HG03521 (cell line): ENCODE measurements at regions not wholly inside any gene's neighbourhood (a gene's known extent, or its start where the extent isn't known, plus 50 kb on each side); places are given as distances from the start of the nearest gene placed in this dataset.

ENCODE experiments used
- ATAC-seq: cut with Tn5 transposase; IDR thresholded peaks from one replicate; pipeline ENCODE4 v1.9.1; 2021; ENCODE audit warnings: mild to moderate bottlenecking, moderate library complexity; ENCODE audit not compliant: unreplicated experiment

DNA sequence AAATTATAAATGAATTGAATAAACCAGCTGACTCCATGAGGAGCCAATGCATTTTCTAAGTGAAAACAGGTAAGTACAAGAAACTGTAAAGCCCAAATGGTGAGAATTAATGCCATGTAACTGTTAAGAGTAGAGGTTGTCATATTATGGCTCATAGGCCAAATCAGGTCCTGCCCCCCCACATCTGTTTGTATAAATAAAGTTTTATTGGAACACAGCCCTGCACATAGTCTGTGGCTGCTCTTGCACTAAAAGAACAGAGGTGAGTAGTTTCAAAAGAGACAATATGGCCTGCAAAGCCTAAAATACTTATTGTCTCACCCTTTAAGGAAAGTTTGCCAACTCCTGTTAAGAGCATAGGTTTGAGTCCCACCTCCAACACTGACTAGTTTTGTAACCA, 140.5 kb upstream of the SRRM4 start:
- ATAC-seq = no peak

DNA sequence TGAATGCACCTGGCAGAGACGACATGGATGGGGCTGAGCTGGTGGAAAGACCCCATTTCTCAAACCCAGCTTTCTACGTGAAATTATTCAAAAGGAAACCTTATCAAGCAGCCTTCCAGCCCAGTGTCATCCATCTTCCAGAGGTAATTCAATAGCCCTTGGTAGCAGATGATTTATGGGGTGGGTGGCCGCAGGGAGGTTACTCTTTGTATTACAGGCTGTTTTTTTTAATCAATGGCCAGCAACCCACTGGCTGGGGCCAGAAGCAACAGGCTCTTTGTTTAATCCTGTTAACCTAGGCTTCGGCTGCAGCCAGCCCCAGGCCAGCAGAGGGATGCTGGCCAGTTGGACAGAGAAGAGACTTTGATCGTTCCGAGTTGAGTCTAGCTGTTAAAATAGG, 139.8 kb upstream of the SRRM4 start:
- no peak for ATAC-seq

GRCh38 chr12:118842866-118843265, 138.5 kb upstream of the SRRM4 start:
- ATAC-seq = no peak

GRCh38 chr12:118846416-118846815, 134.9 kb upstream of the SRRM4 start:
- no peak for ATAC-seq

DNA sequence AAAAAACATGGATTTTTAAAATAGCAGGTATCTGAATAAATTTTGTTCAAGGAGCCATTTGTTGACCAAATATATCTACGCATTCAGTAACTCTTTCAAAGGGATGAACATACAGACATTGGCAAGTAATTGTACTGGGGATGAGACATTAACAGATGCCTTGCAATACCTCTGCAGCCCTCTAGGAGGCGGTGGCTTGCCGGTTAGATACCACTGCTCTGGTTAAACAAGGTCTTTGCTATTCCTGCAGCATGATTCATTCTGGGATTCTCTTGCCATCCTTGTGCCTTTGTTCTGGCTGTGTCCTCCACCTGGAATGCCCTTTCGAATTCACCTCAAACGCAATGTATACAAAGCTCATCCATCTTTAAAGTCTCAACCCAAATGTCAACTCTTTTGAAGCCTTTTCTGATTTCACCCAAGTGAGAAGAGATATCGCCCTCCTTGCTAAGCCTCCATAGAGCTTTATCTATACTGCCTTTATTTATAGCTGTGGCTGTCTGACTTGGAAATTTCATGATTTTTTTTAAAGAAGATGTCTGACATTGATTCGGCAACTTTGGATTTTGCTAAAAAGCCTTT, 131.0 kb upstream of the SRRM4 start:
- no peak for ATAC-seq

DNA sequence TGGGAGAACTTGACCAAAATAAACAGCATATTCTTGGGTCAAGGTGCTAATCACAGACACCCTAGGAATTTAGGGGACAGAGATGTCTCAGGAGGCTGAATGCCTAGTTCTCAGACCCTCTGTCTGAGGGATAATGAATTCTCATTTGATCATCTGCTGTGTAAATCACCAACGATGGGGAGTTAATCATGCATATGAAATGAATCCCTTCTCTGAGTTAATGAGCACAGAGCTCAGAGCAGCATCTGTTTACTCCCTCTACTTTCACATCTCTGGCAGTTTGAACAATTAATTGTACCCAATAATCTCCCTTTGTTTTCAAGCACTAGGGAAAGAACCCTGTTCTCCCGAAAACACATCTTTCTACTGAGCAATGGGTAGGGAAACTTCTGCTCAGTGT, 129.4 kb upstream of the SRRM4 start:
- no peak for ATAC-seq

DNA sequence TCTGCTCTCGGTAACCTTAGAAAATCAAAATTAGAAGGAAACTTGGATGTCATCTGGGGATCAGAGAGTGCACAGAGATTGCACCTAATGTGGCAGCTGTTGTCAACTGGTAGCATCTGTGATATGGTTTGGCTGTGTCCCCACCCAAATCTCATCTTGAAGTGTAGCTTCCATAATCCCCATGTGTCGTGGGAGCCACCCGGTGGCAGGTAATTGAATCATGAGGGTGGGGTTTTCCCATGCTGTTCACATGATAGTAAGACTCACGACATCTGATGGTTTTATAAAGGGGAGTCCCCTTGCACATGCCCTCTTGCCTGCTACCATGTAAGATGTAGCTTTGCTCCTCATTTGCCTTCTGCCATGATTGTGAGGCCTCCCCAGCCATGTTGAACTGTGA, 127.7 kb upstream of the SRRM4 start:
- ATAC-seq = no peak

- no peak for ATAC-seq
Observed at GRCh38 chr12:118855858-118856257, 125.5 kb upstream of the SRRM4 start.

DNA sequence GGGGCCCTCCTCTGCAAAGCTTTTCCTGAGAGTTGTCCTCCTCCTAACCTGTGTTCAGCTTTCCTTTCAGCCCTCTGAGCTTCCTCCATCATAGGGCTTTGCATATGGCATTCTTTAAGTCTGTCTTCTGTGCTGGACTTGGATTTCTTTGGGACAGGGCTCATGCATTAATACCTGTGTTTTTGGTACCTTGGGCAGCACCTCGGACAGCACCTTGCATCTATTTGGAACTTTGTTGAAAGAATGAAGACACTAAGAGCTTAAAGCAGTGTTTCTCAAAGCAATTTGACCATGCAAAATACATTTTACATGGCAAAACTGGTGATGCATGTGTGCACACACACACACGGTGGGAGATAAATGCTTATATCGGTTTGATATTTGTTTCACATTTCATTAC, 115.0 kb upstream of the SRRM4 start:
- no peak for ATAC-seq

DNA sequence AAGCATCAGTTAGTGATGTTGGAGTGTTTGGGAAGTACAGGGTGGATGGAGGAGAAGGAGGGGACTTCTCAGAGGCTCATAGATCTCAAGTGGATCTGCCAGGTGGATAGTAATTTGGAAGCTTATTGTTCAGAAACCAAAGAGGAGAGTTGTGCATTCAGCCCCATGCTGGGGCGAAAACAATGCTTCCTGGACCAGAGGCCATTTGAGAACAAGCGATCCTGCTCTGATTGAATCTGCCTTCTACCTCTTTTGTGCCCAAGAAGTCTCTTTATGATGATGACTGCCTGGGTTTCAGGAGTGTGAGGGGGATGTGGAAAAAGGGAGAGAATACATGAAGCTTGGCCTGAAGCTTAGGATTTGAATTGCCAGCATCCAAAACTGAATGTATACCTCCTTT, 110.8 kb upstream of the SRRM4 start:
- no peak for ATAC-seq

- no peak for ATAC-seq
Observed at GRCh38 chr12:118874698-118875548, 106.4 kb upstream of the SRRM4 start.

DNA sequence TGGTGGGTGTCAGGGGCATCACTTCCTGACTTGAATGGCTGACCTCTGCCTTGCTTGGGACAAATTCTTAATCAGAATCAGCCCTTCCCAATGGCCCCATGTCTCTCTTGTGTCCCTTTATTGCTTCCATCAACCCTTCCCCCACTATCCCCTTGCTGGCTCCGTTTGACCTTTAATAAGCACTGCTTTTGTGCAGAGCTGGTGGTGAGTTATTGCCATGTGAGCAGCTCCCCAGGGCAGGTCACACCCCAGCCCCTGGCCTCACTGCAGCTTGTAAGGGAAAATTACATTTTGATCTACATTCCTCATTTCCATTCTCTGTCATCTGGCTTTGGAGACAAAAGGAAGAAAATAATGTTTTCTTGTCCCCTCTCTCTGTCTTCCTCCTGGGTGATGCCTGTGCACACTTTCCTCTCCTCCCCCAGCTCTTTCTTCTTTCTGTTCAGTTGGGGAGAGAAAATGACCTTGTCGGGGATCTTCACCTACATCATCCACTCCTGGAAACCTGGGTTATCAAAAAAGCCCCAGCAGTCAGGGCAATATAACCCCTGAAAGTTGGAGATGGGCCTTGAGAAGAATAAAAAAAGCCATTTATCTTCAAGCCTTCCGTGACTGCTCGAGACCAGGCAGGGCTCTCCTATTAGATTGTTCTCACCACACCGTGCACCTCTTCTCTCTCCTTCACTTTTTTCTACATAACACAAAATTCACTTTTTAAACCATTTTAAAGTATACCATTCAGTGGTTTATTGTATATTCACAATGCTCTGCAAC, 100.4 kb upstream of the SRRM4 start:
- no peak for ATAC-seq

GRCh38 chr12:118884226-118884625, 97.1 kb upstream of the SRRM4 start:
- ATAC-seq = no peak

DNA sequence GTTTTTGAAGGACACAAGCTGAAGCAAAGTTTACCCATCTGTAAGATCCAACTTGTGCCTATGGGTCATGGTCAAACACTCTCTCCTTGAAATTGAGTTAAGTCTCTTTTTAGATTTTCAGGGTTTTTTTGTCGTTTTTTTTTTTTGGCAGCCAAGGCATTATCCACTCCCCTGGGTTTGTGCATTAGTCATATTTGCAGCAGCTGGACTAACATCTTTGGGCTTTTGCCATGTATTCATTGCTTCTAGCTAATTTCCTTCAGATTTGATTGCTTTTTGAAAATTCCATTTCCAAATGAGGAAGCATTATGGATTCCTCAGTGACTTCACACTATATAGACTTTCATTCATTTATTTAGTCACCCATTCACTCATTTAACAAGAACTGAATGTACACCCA, 80.3 kb upstream of the SRRM4 start:
- ATAC-seq = no peak

DNA sequence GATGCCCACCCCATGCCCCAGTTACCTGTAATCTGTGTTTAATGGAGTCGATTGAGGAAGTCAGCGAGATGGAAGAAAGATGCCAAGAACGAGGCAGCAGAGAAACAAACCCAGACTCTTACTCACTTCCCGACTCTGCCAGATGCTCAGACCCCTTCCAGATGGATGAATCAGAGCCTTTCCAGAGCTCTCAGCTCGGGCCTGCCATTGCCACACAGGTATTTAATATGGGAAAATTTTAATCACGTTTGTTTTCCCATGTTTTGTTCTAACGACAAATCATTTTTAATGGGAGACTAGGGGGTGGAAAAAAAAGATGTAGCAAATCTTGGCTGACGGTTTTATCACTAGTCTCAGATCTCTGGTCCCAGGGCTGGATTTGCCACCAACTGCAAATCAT, 72.5 kb upstream of the SRRM4 start:
- no peak for ATAC-seq

- no peak for ATAC-seq
Observed at GRCh38 chr12:118912697-118913270, 68.6 kb upstream of the SRRM4 start.

- no peak for ATAC-seq
Observed at GRCh38 chr12:118921761-118922160, 59.6 kb upstream of the SRRM4 start.

DNA sequence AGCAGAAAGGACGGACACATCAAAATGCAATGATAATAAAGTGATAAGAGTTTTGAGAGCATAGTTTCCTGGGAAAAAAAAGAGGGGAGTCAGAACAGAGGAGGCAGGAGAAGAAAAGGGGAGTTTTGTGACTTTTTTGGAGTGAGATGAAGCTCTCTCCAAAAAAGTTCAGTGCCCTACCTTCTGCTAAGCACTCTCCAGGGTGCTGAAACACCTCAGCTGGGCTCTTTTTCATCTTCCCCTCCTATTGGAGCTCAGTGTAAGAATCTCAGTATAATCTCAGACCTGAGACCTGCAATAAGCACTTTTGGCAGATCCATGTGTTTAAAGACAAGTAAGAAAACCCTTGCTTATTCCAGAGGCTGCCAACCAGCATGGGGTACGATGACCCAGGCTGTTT, 58.9 kb upstream of the SRRM4 start:
- no peak for ATAC-seq

DNA sequence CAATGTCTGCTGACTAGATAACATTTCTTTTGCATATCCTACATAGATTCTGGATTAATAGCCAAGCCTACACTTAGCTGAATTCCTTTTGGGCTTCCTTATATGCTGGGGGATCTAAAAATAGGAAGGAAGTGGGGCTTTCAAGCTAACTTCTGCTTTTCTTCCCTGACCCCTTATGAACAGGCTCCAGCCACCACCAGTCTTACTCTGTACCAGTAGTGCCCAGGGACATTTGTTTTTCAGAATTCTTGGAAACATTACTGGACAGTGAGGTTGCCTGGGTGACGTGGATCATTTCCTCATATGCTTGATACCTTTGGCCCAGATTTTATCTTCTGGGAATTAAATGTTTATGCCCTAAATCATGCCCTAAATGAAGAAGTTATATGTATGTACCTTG, 55.9 kb upstream of the SRRM4 start:
- ATAC-seq = no peak

DNA sequence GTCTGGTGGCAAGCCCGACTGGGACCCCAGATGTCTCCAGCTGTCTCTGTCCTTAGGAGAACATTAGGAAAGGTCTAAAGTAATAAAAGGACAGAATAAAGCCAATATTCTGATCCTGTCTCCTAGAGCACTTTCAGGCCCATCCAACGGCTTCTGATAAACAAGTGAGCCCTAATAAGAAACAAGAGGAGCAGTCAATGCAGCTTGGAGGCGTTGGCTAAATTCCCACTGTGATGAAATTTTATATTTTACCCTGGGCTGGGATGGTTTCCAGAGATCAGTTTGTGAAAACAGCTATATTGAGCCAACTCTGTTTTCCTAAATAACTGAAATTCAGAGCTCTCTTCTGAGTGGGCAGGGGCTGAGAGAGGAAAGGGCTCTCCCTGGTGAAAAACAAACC, 55.5 kb upstream of the SRRM4 start:
- ATAC-seq = no peak
